SK-N-SH treated with all-trans-retinoic acid at 6 μM for 48 hours (cell line): ENCODE measurements at regions not wholly inside any gene's neighbourhood (a gene's known extent, or its start where the extent isn't known, plus 50 kb on each side); places are given as distances from the start of the nearest gene placed in this dataset.
A peak's percentile ranks its signal among the peaks of the same experiment; 100 is the strongest.

Experiments
- ATAC-seq: fragments of 200-7000 bp; cut with Tn5 transposase; 3 replicates; pipeline ENCODE4 v1.9.1; 2020; ENCODE audit warnings: mild to moderate bottlenecking, moderate library complexity
- ARNTL ChIP-seq: fragments of 450-650 bp; formaldehyde crosslinking; IDR thresholded peaks from 2 replicates; pipeline ENCODE4 v1.5.0; 2020; ENCODE audit warnings: low read depth, mild to moderate bottlenecking, moderate library complexity, borderline replicate concordance
- BACH2 ChIP-seq: fragments of 250-450 bp; sonication (Bioruptor Pico); IDR thresholded peaks from 2 replicates; pipeline ENCODE4 v1.9.0; 2021; ENCODE audit warnings: mild to moderate bottlenecking, borderline replicate concordance
- CSRNP3 ChIP-seq: fragments of 250-450 bp; sonication (Bioruptor Pico); IDR thresholded peaks from 2 replicates; pipeline ENCODE4 v1.5.1; 2021; ENCODE audit warnings: mild to moderate bottlenecking, moderate library complexity
- ESRRG ChIP-seq: fragments of 250-450 bp; sonication (Bioruptor Pico); IDR thresholded peaks from 2 replicates; pipeline ENCODE4 v1.6.1; 2021; ENCODE audit warnings: mild to moderate bottlenecking
- GLIS3 ChIP-seq: fragments of 250-450 bp; sonication (Bioruptor Pico); IDR thresholded peaks from 2 replicates; pipeline ENCODE4 v1.5.0; 2020; ENCODE audit warnings: mild to moderate bottlenecking, moderate library complexity
- ISL1 ChIP-seq: fragments of 250-450 bp; sonication (Bioruptor Pico); IDR thresholded peaks from 2 replicates; pipeline ENCODE4 v2.1.2; 2022; ENCODE audit warnings: mild to moderate bottlenecking, moderate library complexity
- OSR1 ChIP-seq: fragments of 250-450 bp; sonication (Bioruptor Pico); IDR thresholded peaks from 2 replicates; pipeline ENCODE4 v1.8.0; 2022; ENCODE audit warnings: moderate library complexity, mild to moderate bottlenecking, inconsistent platforms
- PATZ1 ChIP-seq: fragments of 250-450 bp; sonication (Bioruptor Pico); IDR thresholded peaks from 2 replicates; pipeline ENCODE4 v1.8.0; 2020; ENCODE audit warnings: mild to moderate bottlenecking, moderate library complexity, borderline replicate concordance
- PPARA ChIP-seq: fragments of 250-450 bp; sonication (Bioruptor Pico); IDR thresholded peaks from 2 replicates; pipeline ENCODE4 v1.5.0; 2020; ENCODE audit warnings: mild to moderate bottlenecking, borderline replicate concordance
- RARB ChIP-seq: fragments of 250-450 bp; sonication (Bioruptor Pico); IDR thresholded peaks from 2 replicates; pipeline ENCODE4 v1.8.0; 2021; ENCODE audit warnings: mild to moderate bottlenecking, moderate library complexity
- SNAI2 ChIP-seq: fragments of 250-450 bp; sonication (Bioruptor Pico); IDR thresholded peaks from 2 replicates; pipeline ENCODE4 v1.5.0; 2020; ENCODE audit warnings: mild to moderate bottlenecking, moderate library complexity
- TCF4 ChIP-seq: fragments of 250-450 bp; sonication (Bioruptor Pico); IDR thresholded peaks from 2 replicates; pipeline ENCODE4 v1.8.0; 2021; ENCODE audit warnings: mild to moderate bottlenecking, moderate library complexity, borderline replicate concordance
- TOX ChIP-seq: fragments of 250-450 bp; sonication (Bioruptor Pico); IDR thresholded peaks from 2 replicates; pipeline ENCODE4 v1.8.0; 2021; ENCODE audit warnings: mild to moderate bottlenecking, moderate library complexity, borderline replicate concordance
- ZC3H10 ChIP-seq: fragments of 250-450 bp; sonication (Bioruptor Pico); IDR thresholded peaks from 2 replicates; pipeline ENCODE4 v1.5.1; 2021; ENCODE audit warnings: mild to moderate bottlenecking, moderate library complexity
- ZFP3 ChIP-seq: fragments of 250-450 bp; sonication (Bioruptor Pico); IDR thresholded peaks from 2 replicates; pipeline ENCODE4 v1.5.0; 2020; ENCODE audit warnings: mild to moderate bottlenecking, moderate library complexity
- ZNF565 ChIP-seq: fragments of 450-650 bp; formaldehyde crosslinking; conservative IDR thresholded peaks from 2 replicates; pipeline ENCODE4 v1.5.0; 2020; ENCODE audit warnings: low read depth, mild to moderate bottlenecking, moderate library complexity
- TF ChIP-seq, protein P1 (sequence below): fragments of 250-450 bp; sonication (Bioruptor Pico); IDR thresholded peaks from 2 replicates; pipeline ENCODE4 v1.5.1; 2020; ENCODE audit warnings: low read depth, mild to moderate bottlenecking, moderate library complexity
- TF ChIP-seq, protein P2 (sequence below): fragments of 250-450 bp; sonication (Bioruptor Pico); IDR thresholded peaks from 2 replicates; pipeline ENCODE4 v1.8.0; 2021; ENCODE audit warnings: low read depth, mild to moderate bottlenecking, moderate library complexity, borderline replicate concordance
- TF ChIP-seq, protein P3 (sequence below): fragments of 250-450 bp; sonication (Bioruptor Pico); IDR thresholded peaks from 2 replicates; pipeline ENCODE4 v1.5.0; 2020; ENCODE audit warnings: mild to moderate bottlenecking, moderate library complexity

DNA sequence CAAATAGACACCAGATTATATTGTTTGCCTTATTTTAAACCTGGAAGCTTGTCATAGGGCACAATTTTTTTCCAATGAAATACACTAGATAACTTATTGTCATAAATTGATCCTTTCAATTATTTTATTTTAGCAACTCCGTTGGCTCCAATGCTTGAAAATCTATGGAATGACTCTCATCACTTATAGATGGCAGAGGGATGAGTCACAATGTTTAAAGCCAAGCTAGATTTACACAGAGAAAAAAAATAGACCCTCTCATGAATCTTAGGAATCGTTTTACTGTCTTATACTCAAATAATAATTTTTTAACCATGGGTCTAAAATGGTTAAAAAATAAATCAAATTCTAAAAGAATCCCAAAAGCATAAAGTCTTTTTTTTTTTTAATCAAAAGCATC, 1276.6 kb upstream of the FLRT2 start:
- TF ChIP-seq SNAI2 (CRISPR knock-in tag) (no peak), ZFP3 (CRISPR knock-in tag) (no peak), ZC3H10 (CRISPR knock-in tag) (no peak), ESRRG (CRISPR knock-in tag) (no peak), TCF4 (CRISPR knock-in tag) (no peak), OSR1 (no peak), CSRNP3 (CRISPR knock-in tag) (no peak), ARNTL (CRISPR knock-in tag) (no peak), GLIS3 (no peak)
- TF ChIP-seq, protein P1, sequence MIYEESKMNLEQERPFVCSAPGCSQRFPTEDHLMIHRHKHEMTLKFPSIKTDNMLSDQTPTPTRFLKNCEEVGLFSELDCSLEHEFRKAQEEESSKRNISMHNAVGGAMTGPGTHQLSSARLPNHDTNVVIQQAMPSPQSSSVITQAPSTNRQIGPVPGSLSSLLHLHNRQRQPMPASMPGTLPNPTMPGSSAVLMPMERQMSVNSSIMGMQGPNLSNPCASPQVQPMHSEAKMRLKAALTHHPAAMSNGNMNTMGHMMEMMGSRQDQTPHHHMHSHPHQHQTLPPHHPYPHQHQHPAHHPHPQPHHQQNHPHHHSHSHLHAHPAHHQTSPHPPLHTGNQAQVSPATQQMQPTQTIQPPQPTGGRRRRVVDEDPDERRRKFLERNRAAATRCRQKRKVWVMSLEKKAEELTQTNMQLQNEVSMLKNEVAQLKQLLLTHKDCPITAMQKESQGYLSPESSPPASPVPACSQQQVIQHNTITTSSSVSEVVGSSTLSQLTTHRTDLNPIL, result no peak
- TF ChIP-seq, protein P2, sequence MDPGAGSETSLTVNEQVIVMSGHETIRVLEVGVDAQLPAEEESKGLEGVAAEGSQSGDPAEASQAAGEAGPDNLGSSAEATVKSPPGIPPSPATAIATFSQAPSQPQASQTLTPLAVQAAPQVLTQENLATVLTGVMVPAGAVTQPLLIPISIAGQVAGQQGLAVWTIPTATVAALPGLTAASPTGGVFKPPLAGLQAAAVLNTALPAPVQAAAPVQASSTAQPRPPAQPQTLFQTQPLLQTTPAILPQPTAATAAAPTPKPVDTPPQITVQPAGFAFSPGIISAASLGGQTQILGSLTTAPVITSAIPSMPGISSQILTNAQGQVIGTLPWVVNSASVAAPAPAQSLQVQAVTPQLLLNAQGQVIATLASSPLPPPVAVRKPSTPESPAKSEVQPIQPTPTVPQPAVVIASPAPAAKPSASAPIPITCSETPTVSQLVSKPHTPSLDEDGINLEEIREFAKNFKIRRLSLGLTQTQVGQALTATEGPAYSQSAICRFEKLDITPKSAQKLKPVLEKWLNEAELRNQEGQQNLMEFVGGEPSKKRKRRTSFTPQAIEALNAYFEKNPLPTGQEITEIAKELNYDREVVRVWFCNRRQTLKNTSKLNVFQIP (CRISPR knock-in tag), result no peak
- no peak for ATAC-seq

- TF ChIP-seq CSRNP3 (CRISPR knock-in tag) (no peak), PATZ1 (CRISPR knock-in tag) (no peak), RARB (CRISPR knock-in tag) (no peak), PPARA (no peak), OSR1 (no peak), ESRRG (CRISPR knock-in tag) (no peak), ZNF565 (no peak), TOX (no peak), ZC3H10 (CRISPR knock-in tag) (no peak)
- TF ChIP-seq, protein P3, sequence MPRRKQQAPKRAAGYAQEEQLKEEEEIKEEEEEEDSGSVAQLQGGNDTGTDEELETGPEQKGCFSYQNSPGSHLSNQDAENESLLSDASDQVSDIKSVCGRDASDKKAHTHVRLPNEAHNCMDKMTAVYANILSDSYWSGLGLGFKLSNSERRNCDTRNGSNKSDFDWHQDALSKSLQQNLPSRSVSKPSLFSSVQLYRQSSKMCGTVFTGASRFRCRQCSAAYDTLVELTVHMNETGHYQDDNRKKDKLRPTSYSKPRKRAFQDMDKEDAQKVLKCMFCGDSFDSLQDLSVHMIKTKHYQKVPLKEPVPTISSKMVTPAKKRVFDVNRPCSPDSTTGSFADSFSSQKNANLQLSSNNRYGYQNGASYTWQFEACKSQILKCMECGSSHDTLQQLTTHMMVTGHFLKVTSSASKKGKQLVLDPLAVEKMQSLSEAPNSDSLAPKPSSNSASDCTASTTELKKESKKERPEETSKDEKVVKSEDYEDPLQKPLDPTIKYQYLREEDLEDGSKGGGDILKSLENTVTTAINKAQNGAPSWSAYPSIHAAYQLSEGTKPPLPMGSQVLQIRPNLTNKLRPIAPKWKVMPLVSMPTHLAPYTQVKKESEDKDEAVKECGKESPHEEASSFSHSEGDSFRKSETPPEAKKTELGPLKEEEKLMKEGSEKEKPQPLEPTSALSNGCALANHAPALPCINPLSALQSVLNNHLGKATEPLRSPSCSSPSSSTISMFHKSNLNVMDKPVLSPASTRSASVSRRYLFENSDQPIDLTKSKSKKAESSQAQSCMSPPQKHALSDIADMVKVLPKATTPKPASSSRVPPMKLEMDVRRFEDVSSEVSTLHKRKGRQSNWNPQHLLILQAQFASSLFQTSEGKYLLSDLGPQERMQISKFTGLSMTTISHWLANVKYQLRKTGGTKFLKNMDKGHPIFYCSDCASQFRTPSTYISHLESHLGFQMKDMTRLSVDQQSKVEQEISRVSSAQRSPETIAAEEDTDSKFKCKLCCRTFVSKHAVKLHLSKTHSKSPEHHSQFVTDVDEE, result no peak
- TF ChIP-seq, protein P2 (CRISPR knock-in tag), result no peak
- ATAC-seq, result no peak
Observed at GRCh38 chr14:84254290-84254689, 1275.7 kb upstream of the FLRT2 start.

GRCh38 chr14:84262932-84263331, 1267.0 kb upstream of the FLRT2 start:
- no peak for ATAC-seq
- TF ChIP-seq TCF4 (CRISPR knock-in tag) (peak; percentile 76; the same call in 1 of the 2 replicates), ISL1 (CRISPR knock-in tag) (peak; percentile 93), ZNF565 (no peak), SNAI2 (CRISPR knock-in tag) (peak; percentile 65; the same call in 1 of the 2 replicates), PPARA (no peak), CSRNP3 (CRISPR knock-in tag) (peak; percentile 77), BACH2 (CRISPR knock-in tag) (no peak)
- TF ChIP-seq, protein P3, result 0 out of 2 replicates have a peak, but pooled peaks have one; percentile 60
